Right atrium auricular region (tissue), 2 donors: ENCODE measurements at regions not wholly inside any gene's neighbourhood (a gene's known extent, or its start where the extent isn't known, plus 50 kb on each side); places are given as distances from the start of the nearest gene placed in this dataset.
"Not testable (repeated sequence)": the region's sequence is repeated elsewhere in the genome, so short reads cannot be mapped to it uniquely, and the experiment has no call there.

Experiments used
- DNase-seq: peaks from one replicate; pipeline ENCODE4 v3.0.0-alpha.2; 2019; ENCODE audit warnings: low spot score
- H3K27ac ChIP-seq, 2 donors: fragments of 200-600 bp; sonication (generic); 1 replicate in 1 of 2; 2 replicates in 1 of 2; pipeline ENCODE4 v1.5.1; 2016 to 2019
- H3K27me3 ChIP-seq, 2 donors: fragments of 200-600 bp; sonication (generic); one replicate each; pipeline versions ENCODE4 v1.5.1 to v1.6.0; 2017 to 2019
- H3K36me3 ChIP-seq: fragments of 200-600 bp; sonication (generic); one replicate; pipeline ENCODE4 v1.5.1; 2016
- H3K4me1 ChIP-seq, 2 donors: fragments of 200-600 bp; sonication (generic); one replicate each; pipeline versions ENCODE4 v1.5.1 to v1.6.0; 2017 to 2019
- H3K4me3 ChIP-seq, 2 donors: fragments of 200-600 bp; sonication (generic); 1 replicate in 1 of 2; 2 replicates in 1 of 2; pipeline ENCODE4 v1.5.1; 2017 to 2019; ENCODE audit warnings: mild to moderate bottlenecking in 1 of 2, moderate library complexity in 1 of 2
- H3K9me3 ChIP-seq, 2 donors: fragments of 200-600 bp; sonication (generic); one replicate each; pipeline ENCODE4 v1.5.1; 2019
- TF ChIP-seq, protein P1 (sequence below), 2 donors: fragments of 200-600 bp; sonication (generic); IDR thresholded peaks; one replicate each; pipeline ENCODE4 v1.5.1; 2019; ENCODE audit warnings: antibody characterized with exemption in 2 of 2

GRCh38 chr18:78273876-78274275, 705.7 kb upstream of the SALL3 start:
- H3K9me3 ChIP-seq: peaks cover 0 to 16% of the 10 kb centered on the region in 2 donors
- no peak for DNase-seq
- H3K27me3 ChIP-seq: no peaks in the 10 kb centered on the region
- no peaks in the 10 kb centered on the region for H3K4me1 ChIP-seq
- no peak overlapping the region for H3K27ac ChIP-seq
- no peak overlapping the region for H3K4me3 ChIP-seq
- TF ChIP-seq, protein P1, sequence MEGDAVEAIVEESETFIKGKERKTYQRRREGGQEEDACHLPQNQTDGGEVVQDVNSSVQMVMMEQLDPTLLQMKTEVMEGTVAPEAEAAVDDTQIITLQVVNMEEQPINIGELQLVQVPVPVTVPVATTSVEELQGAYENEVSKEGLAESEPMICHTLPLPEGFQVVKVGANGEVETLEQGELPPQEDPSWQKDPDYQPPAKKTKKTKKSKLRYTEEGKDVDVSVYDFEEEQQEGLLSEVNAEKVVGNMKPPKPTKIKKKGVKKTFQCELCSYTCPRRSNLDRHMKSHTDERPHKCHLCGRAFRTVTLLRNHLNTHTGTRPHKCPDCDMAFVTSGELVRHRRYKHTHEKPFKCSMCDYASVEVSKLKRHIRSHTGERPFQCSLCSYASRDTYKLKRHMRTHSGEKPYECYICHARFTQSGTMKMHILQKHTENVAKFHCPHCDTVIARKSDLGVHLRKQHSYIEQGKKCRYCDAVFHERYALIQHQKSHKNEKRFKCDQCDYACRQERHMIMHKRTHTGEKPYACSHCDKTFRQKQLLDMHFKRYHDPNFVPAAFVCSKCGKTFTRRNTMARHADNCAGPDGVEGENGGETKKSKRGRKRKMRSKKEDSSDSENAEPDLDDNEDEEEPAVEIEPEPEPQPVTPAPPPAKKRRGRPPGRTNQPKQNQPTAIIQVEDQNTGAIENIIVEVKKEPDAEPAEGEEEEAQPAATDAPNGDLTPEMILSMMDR (IDR thresholded peaks at IDR 0.05): no peak
- H3K36me3 ChIP-seq: no peaks in the 10 kb centered on the region

- not testable (repeated sequence) for H3K36me3 ChIP-seq, H3K9me3 ChIP-seq, H3K27me3 ChIP-seq, H3K27ac ChIP-seq, DNase-seq, H3K4me1 ChIP-seq, H3K4me3 ChIP-seq
Observed at GRCh38 chr18:78283425-78283824, 696.2 kb upstream of the SALL3 start.

GRCh38 chr18:78292618-78293380, 686.8 kb upstream of the SALL3 start:
- Histone ChIP-seq H3K27me3 (no peaks in the 10 kb centered on the region), H3K4me1 (peaks cover 0 to 3% of the 10 kb centered on the region in 2 donors), H3K27ac (no peak overlapping the region), H3K36me3 (no peaks in the 10 kb centered on the region), H3K9me3 (no peaks in the 10 kb centered on the region), H3K4me3 (peak overlapping the region in 1 of 2 donors; percentile 36)
- TF ChIP-seq, protein P1 (IDR thresholded peaks at IDR 0.05): no peak
- DNase-seq: no peak

- Histone ChIP-seq H3K27ac (no peak overlapping the region), H3K4me1 (peaks cover 0 to 3% of the 10 kb centered on the region in 2 donors), H3K9me3 (no peaks in the 10 kb centered on the region), H3K27me3 (no peaks in the 10 kb centered on the region), H3K4me3 (peak overlapping the region; percentile 4 to 36), H3K36me3 (no peaks in the 10 kb centered on the region)
- TF ChIP-seq, protein P1 (IDR thresholded peaks at IDR 0.05): no peak
- DNase-seq: no peak
Observed at GRCh38 chr18:78293540-78293939, 686.1 kb upstream of the SALL3 start.

- H3K36me3 ChIP-seq: no peaks in the 10 kb centered on the region
- H3K27ac ChIP-seq: no peak overlapping the region
- H3K4me3 ChIP-seq: peak overlapping the region; percentile 4 to 36
- no peaks in the 10 kb centered on the region for H3K27me3 ChIP-seq
- peaks cover 0 to 3% of the 10 kb centered on the region in 2 donors for H3K4me1 ChIP-seq
- DNase-seq: no peak
- H3K9me3 ChIP-seq: no peaks in the 10 kb centered on the region
- TF ChIP-seq, protein P1 (IDR thresholded peaks at IDR 0.05): no peak
Observed at GRCh38 chr18:78293940-78294541, 685.6 kb upstream of the SALL3 start.

DNA sequence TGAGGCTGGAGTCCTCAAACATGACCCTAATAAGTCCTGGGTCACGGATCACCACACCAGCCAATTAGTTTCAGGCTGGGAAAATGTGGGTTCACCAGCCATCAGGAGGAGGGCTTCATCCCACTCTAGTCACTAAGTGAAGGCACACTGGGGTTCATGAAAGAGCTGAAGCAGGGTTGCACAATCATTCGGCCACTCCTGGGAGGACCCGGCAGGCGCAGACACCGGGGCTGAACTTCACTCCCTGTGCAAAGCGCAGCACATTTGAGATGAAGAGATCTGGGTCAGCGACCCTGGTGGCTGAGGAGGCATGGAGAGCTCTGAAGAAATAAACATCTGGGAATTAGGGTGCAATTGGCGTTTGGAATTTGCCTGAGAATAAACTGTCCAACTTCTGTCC, 684.4 kb upstream of the SALL3 start:
- DNase-seq: no peak
- Histone ChIP-seq H3K36me3 (no peaks in the 10 kb centered on the region), H3K9me3 (no peaks in the 10 kb centered on the region), H3K27me3 (no peaks in the 10 kb centered on the region), H3K27ac (no peak overlapping the region), H3K4me3 (no peak overlapping the region), H3K4me1 (peaks cover 0 to 3% of the 10 kb centered on the region in 2 donors)
- TF ChIP-seq, protein P1 (IDR thresholded peaks at IDR 0.05): no peak
